GM18867 (cell line): ENCODE measurements at regions not wholly inside any gene's neighbourhood (a gene's known extent, or its start where the extent isn't known, plus 50 kb on each side); places are given as distances from the start of the nearest gene placed in this dataset.

Experiments used
- ATAC-seq: cut with Tn5 transposase; IDR thresholded peaks from one replicate; pipeline ENCODE4 v1.9.1; 2021; ENCODE audit warnings: mild to moderate bottlenecking, moderate library complexity; ENCODE audit not compliant: unreplicated experiment

DNA sequence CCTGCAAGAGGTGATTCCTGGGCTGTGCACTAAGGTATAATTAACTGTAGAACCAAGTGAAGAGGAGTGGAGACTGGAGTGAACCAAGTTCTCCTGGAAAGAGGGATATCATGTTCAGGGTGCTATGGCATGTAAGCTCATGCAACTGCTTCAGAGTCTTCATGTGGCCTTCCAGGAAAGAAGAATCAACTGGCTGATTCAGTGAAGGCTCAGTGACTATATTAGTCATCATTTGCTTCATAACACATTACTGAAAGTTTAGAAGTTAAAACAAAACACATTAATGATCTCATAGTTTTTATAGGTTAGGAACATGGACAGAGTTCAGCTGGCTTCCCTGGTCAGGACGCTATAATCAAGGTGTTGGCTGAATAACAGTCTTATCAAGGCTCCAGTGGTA is 1200.8 kb upstream of the GYPC start:
- peak; percentile 83 for ATAC-seq

DNA sequence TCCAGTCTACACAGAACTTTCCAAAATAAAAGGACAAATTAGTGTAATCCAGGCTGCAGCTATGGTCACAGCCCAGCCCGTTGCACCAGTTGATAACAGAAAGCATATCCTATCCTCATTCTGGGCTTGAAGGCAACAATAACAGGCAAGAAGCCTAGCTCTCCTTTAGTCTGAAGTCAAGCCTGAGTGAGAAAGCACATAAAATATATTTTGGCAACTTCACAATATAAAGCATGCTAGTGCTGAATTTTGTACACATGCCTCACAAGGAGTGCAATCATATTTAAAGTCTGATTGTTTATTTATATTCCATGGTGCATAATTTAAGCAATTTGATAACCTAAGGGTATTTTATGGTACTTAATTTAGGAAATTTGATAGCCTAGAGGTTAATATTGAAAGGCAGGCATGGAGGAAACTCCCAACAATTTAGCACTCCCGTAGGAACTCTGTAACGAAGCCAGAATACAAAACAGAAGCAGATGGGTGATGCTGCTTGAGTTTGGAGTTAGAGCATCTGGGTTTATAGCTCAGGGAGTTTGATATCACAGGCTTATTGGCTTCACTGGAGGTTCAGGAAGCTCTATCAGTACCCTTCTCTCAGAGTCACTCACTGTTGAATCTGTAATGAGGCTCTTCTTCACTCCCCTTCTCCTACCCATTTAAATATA is 1199.1 kb upstream of the GYPC start:
- no peak for ATAC-seq

GRCh38 chr2:125471963-125472362 is 1184.0 kb upstream of the GYPC start:
- peak; percentile 96 for ATAC-seq

DNA sequence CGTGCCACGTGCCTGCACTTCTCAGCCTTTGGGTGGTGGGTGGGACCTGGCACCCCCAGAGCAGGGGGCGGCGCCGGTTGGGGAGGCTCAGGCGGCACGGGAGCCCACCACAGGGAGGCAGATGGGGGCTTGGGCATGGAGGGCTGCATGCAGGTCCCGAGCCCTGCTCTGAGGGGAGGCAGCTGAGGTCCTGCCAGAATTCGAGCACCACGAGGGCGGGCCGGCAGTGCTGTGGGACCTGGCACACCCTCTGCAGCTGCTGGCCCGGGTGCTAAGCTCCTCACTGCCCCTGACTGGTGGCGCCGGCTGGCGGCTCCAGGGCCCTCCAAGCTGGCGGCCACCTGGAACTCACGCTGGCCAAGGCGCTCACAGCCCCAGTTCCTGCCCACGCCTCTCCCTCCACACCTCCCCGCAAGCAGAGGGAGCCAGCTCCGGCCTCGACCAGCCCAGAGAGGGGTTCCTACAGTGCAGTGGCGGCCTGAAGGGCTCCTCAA is 1176.8 kb upstream of the GYPC start:
- ATAC-seq = no peak

- no peak for ATAC-seq
These were observed 1165.7 kb upstream of the GYPC start for GRCh38 chr2:125490308-125490707.

- peak; percentile 75 for ATAC-seq
These were observed 1164.3 kb upstream of the GYPC start for GRCh38 chr2:125491663-125492062.

- ATAC-seq = no peak
These were observed 1143.6 kb upstream of the GYPC start for GRCh38 chr2:125512313-125512712.

DNA sequence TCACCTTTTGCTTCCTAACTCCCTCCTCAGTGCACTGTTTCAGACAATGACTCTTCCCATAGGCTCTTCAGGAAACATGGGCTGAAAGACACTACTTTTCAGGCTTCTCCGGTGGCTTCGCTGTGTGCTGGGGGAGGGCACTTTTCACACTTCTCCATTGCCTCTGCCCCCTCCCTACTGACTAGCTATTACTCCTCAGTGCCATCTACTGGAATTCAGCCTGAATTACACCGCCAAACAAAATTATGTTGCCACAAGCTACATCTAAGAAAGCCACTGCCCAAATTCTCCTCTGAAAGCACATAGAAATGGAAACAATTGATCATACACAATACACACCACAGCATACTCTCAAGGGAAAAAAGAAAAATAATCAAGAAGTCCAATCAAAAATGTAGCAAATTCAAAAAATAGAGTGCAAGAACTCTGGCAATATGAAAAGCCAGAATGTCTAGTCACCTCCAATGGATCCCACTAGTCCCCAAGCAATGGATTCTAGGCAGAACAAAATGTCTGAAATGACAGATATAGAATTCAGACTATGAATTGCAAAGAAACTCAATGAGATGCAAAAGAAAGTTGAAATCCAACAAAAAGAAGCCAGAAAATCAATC is 1139.4 kb upstream of the GYPC start:
- ATAC-seq = peak; percentile 86

GRCh38 chr2:125526093-125526492 is 1129.9 kb upstream of the GYPC start:
- ATAC-seq = no peak

GRCh38 chr2:125535089-125535488 is 1120.9 kb upstream of the GYPC start:
- no peak for ATAC-seq

DNA sequence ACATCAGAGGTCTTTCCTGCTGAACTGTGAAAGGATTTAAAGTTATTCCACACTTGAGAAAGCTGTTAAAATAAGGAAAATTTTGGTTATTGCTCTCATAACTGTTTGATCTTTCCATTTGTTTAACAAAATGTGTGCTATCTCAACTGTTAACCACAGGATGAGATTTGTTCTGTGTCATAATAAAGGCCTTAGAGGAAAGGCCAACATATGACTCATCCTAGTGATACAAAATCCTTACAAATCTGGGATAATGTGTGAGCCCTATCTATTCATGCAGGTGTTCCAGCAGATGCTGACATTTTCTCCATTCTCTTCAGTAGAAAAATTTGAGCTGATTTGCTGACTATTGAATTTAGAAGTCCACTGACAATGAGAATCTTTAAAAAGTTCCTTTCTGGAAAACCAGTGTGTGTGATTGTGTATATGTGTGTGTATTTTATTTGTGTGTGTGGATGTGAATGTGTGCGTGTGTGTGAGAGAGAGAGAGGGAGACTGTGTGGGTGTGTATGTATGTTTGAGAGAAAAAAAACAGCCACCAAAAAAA is 1111.9 kb upstream of the GYPC start:
- no peak for ATAC-seq

- no peak for ATAC-seq
These were observed 1102.2 kb upstream of the GYPC start for GRCh38 chr2:125553768-125554167.

DNA sequence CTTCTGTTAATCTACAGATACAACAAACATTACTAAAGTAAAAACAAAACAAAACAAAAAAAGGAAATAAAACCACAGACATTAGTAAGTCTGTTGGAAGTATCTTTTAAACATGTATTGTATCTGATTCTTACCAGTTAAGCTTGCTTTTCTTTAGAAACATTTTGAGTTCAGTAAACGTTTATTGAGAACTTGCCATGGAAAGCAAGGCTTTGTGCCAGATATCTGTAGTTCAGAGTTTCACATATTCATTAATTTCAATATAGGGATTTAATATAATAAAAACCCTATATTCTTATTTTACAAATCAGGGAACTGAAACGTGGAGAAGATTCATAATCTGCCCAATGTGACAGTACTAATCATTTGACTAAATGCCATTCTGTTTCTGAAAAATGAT is 1101.0 kb upstream of the GYPC start:
- no peak for ATAC-seq

- ATAC-seq = peak; percentile 92
These were observed 1096.8 kb upstream of the GYPC start for GRCh38 chr2:125559186-125559585.

- ATAC-seq = no peak
These were observed 1095.1 kb upstream of the GYPC start for GRCh38 chr2:125560855-125561254.

DNA sequence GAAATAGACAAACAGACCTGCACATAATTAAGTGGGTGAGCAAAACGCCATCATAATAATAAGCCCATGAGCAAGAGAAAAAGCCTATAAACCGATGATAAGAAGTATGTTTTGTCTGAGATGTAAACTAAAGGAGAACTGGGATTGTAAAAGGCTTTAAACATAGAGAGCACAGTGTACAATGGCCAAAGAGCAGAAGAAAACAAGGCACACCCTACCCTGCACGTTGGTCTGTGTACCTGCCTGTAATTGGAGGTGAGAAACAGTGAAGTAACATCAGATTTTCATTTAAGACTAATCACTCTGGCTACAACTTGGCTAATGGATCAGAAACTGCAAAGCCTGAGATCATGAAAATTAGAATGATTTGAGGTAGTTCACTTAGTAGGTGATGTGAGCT is 1094.7 kb upstream of the GYPC start:
- ATAC-seq = no peak

DNA sequence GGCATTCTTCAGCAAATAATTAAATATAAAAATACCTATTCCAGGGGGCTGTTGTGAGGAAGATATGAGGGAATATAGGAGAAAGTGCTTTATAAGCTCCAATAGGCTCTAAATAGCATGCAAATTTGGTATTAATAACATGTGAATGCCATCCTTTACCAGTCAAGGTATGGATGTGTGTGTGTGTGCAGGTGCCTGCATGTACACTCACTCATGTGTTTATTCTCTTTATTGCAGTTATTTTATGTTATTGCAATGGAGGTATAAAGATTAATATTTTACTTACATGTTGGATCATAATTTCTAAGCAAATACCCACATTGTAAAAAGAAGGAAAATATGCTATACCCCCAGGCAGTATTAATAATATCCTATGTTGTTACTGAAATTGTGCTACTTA is 1093.0 kb upstream of the GYPC start:
- ATAC-seq = no peak

DNA sequence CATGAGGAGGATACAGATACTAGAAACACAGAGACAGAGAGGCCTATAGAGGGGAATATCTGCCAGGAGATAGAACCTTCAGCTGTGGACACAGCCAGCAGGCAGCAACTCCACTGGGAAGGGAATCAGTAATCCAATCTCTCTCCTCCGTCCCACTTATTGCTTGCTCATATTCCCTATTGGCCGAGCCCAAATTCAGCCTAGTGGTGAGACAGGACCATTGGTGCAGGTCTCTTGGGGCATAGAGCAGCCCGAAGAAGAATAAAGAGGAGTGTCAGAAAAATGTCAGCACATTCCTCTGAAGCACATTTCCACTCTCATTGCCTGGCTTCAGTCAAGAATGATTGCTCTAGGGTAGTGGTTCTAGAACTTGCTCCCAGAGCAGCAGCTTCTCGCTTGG is 1091.5 kb upstream of the GYPC start:
- no peak for ATAC-seq

DNA sequence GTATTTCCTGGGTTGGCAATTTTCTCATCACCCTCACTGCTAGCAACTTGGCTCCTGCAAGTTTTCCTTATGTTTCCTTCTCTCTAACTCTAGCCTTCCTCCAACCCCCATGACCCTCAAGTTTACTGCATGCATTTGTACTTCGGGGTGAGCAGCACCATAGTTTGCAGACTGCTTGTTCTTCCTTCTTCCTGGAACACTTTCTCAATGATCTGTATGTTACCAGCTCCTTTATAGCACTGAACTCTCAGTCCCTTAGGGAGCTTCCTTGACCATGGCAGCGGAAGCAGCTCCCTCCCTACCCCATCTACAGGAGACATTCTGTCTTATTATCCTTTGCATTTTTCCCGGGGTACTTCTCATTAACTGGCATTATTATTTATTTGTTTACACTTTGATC is 1089.5 kb upstream of the GYPC start:
- ATAC-seq = no peak

DNA sequence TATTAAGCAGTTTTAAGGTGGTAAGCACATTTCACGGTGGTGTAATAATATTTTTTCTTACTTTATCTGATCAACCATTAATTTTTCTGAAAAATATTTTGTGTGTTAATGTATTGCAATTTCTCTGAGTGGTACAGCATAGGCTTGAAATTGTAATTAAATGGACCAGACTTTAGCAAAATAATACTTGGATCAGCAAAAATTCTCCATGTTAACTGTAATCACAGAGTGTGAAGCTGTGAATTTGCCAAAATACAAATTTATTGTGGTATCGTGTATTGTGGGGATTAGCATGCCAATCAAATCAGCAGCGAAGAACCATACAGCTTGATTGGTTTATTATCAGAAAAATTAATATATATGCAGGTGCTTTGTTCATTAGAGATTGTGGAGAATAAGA is 1088.9 kb upstream of the GYPC start:
- ATAC-seq = no peak

- ATAC-seq = no peak
These were observed 1083.3 kb upstream of the GYPC start for GRCh38 chr2:125572660-125573059.

- ATAC-seq = no peak
These were observed 1082.5 kb upstream of the GYPC start for GRCh38 chr2:125573432-125573831.
